A172 (cell line): ENCODE measurements at regions not wholly inside any gene's neighbourhood (a gene's known extent, or its start where the extent isn't known, plus 50 kb on each side); places are given as distances from the start of the nearest gene placed in this dataset.
"Not testable (repeated sequence)": the region's sequence is repeated elsewhere in the genome, so short reads cannot be mapped to it uniquely, and the experiment has no call there.

ENCODE experiments used
- DNase-seq: peaks from one replicate; pipeline ENCODE4 v3.0.0-alpha.2; 2015; ENCODE audit warnings: low spot score

DNA sequence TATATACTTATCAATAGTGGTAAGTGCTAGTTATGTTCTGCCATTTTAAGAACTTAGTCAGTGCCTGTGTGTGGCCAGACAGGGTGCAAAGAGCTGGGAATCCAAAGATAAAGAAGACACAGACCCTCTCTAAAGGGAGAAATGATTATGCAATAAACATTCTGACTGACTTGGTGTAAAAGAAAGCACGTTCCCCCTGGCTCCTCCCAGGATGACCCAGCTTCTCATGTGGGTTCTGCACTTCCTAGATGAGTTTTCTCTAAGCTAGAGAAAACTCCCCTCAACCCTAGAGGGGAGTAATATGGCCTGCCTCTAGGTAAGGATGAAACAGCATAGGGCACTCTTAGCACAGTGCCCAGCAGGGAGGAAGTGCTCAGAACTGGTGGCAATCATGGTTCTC is 231.2 kb downstream of the VRK1 start:
- no peak for DNase-seq

DNA sequence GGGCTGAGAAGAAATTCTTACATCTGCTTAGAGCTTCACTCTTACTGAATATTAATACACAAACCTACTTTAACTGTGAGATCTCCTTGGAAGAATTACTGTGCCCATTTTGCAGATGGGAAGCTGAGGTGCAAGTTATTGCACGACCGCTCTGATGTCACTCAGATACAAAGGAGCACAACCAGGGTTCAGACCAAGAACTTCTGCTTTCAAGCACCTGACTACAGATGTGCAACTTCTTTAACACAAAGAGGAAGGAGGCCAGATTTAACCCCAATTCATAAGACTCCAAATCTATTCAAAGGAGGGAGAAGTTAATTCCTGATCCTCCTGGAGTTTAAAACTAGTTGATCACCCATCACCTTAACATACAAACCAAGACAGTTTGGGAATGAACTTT is 232.6 kb downstream of the VRK1 start:
- DNase-seq: no peak

DNA sequence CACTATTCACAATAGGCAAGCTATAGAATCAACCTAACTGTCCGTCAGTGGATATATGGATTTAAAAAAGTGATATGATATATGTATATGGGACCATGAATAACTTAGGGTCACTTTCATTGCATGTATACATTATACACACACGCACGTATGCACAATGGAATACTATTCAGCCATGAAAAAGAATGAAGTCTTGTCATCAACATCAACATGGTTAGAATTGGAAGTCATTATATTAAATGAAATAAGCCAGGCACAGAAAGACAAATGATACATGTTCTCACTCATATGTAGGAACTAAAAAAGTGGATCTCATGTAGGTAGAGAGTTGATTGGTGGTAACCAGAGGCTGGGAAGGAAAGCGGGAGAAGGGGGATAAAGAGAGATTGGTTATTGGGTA is 234.3 kb downstream of the VRK1 start:
- DNase-seq: no peak

DNA sequence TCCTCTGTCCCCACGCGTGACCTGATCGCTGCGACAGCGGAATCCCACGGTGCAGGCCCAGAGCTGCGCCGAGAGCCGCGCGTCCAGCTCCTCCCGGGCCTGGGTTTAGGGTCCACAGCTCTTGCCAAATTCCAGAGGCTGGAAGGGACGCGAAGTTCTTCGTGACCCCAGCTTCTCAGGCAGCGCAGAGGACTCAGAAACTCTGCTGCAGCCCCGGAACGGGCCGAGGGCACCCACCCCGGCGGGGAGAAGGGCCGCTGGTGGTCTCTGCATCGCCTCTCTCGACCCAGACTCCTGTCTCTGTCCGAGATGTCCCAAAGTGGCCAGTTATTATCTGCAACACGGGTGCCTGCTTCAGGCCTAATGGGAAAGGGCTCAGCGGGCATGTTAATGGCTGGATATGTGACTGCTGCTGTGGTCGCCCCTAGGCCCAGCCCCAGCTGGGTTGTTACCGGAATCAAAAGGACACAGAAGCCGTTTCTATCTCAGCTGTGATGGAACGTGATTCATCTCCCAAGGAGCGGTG is 236.4 kb downstream of the VRK1 start:
- DNase-seq: no peak

DNA sequence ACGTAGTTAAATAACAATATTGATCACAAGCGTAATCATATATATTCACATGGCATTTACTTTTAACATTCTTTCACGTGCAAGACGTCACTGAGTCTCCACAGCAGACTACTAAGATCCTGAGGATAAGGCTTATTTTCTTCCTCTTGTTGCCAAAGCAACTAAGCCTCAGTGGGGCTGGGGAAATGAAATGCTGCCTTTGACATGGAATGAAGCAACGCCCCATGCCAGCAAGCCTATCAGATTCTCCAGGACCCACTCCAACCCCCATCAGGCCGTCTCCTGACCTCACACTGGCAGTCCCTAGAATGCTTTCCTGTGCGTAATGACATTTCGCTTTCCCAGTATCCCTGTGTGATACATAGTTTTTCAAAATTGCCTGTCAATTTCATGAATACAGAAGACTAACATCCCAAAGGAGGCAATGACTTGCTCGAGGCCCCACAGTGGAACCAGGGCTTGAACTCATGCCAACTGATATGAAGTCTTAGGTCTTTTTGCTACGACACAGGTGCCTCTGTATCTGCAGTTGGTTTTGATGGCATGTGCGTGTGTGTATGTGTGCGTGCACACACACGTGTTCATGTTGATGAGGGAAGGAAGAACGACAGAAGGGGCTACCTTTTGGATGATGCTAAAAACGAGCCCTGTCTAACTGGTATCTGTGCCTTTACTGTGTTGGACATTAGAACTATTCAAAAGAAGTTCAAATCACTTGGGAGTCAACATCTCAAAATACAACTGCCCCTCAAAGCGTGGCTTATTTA is 239.1 kb downstream of the VRK1 start:
- DNase-seq: no peak

DNA sequence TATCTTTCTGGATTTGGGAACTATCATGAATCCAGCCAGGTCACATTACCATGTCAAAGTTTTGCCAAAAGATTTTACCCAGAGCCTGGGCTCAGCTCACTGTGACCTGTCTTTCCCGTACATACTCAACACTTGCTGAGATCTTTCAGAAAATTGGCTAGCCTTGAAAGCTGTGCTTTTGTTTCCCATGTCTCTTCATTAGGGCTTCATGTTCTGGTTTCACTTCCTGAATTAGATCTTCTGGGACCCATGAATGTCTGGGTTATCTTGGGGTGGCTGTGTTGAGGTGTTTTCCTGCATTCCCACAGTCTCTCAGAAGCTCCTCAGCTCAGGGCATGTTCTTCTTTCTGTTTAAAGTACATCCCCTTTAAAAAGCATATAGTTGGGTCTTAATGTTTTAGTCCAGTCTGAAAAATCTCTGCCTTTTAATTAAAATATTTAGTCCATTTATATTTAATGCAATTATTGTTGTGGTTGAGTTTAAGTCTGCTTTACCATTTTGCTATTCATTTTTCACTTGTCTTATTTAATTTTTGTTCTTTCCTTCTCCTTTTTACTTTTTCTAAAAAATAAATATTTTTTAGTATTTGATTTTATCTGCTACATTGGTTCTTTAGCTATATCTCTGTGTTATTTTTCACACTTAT is 242.7 kb downstream of the VRK1 start:
- no peak for DNase-seq

DNA sequence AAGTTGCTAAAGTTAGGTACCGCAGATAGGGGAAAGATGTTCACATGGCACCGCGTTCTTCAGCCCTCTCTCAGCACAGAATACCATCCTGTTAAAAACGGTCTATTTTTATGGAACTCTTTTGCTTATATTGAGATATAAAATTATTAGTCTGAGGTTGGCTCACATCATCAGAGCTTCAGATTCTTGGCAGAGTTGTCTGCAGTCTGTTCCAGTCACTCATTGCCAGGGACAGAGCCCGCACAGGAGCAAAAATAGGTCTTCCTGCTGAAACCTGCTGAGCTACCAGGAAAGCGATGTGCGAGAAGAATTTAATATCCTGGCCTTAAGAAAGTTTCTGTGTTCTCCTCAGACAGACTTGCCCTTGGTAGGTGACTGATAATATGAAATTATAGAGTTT is 249.8 kb downstream of the VRK1 start:
- no peak for DNase-seq

DNA sequence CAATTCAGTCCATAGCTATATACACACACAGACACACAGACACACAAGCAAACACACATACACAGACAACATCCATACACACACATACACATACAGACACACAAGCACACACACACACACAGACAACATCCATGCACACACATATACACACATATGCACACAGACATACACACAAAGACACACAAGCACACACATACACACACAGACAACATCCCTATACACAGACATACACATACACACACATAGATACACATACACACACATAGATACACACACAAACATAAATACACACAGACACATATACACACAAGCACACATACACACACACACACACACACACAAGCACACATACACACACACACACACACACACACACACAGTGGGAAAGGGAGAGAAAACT is 254.8 kb downstream of the VRK1 start:
- DNase-seq: no peak

DNA sequence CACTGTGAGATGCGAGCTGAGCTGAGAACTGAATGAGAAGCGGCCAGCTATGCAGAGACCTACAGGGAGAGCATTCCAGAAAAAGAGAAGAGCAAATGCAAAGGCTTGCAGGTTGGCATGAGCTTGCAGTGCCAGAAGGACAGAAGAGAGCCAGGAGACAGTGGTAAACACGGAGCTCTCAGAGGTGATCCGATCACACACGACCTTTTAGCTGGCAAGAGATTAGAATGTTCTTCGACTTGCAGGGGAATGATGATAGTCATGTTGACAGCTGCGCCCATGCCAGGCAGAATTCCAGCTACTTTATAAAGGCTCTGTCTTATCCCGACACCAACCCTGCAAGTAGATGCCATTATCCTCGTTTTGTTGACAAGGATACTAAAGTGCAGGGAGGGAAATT is 256.8 kb downstream of the VRK1 start:
- no peak for DNase-seq

DNA sequence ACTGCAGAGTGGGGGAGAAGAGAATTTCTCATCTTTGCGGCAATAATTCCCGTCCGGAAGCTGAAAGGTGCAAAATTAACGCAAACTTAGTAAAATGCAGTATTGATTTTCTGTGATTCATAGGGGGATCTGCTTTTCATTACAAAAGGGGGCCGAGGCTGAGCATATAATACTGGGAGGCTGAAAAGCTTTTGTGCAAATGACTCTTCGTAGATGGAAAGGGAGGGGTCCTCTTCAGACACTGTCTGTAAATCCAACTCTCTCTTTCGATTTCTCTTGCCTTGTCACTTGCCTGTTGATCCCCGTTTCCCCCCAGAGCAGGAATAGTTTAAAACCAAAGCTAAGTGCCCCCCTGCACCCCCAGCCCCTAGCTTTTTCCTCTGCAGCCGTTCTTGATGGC is 258.2 kb downstream of the VRK1 start:
- DNase-seq: no peak

DNA sequence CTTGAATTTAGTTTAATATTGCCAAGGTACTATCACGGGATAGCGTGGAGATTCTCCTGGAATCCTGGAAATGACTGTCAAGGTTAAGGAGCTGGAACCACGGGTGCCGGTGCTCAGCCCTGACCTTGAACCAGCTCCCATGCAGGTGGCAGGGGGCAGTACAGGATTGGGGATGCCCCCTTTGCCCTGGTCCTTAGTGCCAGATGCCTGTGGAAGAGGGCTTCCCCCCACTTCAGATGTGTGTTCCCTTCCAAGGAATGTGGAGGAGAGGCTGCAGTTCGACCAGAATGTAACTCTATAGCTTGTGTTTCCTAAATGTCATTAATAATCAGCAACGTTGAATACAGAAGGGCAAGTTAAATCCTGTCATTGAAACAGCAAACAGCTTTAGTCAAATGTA is 258.9 kb downstream of the VRK1 start:
- DNase-seq: no peak

DNA sequence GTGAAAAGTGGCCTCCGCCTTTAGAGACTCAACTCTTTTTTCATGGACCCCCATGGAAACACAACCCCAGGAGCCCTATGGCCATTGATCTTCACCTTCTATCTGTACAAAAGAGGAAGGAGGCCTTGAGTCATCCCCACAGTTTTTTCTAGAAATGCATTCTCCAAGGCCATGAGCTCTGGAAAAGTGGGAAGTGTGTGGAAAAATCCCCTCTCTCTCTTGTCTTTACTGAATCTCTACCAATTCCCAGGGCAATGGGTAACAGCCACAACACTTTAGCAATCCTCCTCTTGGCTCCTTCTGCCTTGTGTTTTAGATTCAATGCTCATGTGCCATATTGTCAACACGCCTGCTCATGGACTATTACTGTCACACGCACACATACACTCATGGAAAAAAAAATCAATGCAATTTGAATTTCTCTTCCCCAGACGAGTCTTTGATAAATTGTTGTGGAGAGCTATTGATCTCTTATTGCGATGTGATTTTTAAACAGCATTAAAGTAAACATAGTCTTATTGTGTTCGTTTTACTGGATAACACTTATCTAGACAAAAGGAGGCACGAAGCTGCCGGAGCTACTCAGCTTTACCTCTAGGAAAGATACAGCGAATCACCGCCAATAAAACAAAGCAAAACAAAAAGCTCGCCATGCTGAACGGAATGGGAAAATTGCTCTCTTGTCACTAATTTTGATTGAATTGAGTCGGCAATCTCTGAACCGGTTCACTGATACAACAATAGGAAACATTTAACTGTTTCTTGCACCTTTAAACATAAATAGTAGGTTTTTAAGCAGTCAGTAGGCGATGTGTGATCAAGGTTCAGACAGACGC is 260.3 kb downstream of the VRK1 start:
- no peak for DNase-seq

DNA sequence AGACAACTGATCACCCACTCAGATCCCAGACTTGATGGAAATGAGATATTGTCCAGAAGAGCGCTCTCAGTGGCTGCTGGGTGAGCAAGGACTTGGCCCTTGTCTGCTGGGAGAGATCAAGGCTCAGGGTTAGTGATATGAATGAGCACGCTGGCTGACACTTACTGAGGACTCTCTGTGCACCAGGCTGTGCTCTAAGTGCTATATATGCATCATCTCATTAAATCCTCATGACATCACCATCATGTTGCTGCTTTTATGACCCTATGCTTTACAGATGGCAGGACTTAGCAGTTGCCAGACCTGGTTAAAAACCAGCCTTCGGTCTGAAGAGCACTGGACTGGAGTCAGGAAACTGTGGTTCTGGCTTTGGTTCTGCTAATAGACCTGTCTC is 260.9 kb downstream of the VRK1 start:
- no peak for DNase-seq

DNA sequence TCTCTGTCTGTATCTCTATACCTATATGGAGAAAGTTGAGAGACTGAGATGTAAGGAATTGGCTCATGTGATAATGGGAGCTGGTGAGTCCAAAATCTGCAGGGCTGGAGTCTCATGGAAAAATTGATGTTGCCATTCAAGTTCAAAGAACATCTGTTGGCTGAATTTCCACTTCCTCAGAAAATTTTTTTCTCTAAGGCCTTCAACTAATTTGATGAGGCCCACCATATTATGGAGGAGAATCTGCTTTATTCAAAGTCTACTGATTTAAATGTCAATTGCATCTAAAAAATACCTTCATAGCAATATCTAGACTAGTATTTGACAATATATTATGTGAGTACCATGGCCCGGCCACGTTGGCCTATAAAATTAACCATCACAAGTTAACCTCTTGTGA is 261.4 kb downstream of the VRK1 start:
- no peak for DNase-seq

DNA sequence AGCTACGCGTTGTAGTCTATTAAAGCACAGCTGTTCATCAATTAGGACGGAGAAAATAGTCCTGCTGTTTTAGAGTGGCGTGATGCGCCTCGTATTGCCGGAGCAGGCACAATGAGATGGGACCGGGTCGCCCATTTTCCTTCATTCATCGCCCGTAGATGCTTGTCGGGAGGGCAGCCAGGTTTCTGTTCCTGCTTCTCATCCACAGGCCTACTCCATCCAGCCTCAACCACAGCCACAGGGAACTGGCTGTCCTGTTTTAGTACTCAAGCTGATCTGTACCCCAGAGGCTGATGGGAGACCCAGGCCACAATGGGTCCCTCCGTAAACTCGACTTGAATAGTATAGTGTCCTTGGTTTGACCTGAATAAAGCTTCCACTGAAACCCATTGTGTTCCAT is 264.0 kb downstream of the VRK1 start:
- no peak for DNase-seq

DNA sequence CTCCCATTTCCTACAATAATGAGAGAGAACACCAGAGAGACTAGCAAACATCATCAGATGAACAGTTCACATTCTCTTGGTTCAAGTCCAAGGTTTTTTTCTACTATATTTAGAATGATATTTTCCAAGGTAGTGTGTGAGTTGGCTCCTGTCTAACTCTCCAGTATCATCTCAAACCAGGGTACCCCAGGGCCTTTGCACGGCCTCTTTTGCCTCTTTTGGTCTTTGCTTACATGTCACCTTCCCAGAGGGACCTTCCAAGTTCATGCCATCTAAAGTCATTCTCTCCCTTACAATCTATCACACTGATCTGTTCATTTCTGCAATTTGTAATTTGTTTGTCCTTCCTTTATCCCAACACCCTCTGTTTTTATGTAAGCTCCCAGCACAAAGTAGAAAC is 264.5 kb downstream of the VRK1 start:
- no peak for DNase-seq

DNA sequence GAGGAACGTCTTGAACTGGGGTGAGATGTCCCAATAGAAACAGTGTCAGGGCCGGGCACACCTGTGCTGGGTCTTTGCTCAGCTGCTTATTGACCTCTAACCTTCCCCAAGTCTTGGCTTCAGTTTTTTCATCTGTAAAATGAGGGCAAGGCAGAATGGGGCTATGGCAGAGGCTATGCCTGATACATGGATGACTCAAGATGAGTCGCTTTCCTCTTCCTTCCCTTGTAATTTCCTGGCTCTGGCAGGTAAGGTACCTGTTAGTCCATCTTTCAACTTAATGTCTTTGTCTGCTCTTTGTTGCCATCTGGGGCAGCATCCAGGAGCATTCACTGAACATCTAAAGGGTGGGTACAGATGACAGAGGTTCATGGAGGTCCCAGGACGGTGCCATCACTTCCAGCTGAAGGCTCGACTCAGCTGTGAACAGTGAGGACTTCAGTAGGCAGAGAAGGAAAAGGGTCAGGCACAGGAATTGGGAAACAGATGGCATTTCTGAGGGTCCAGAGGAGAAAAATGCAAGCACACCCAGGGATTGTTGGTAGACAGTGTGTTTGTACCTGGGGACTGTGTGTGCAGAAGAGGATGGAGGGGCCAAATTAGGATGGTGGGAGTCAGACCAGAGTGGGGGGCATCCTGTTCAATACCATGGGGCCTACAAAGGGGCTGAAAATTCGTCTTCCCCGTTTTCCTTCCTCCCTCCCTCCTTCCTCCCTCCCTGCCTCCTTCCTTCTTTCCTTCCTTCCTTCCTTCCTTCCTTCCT is 268.3 kb downstream of the VRK1 start:
- no peak for DNase-seq

DNA sequence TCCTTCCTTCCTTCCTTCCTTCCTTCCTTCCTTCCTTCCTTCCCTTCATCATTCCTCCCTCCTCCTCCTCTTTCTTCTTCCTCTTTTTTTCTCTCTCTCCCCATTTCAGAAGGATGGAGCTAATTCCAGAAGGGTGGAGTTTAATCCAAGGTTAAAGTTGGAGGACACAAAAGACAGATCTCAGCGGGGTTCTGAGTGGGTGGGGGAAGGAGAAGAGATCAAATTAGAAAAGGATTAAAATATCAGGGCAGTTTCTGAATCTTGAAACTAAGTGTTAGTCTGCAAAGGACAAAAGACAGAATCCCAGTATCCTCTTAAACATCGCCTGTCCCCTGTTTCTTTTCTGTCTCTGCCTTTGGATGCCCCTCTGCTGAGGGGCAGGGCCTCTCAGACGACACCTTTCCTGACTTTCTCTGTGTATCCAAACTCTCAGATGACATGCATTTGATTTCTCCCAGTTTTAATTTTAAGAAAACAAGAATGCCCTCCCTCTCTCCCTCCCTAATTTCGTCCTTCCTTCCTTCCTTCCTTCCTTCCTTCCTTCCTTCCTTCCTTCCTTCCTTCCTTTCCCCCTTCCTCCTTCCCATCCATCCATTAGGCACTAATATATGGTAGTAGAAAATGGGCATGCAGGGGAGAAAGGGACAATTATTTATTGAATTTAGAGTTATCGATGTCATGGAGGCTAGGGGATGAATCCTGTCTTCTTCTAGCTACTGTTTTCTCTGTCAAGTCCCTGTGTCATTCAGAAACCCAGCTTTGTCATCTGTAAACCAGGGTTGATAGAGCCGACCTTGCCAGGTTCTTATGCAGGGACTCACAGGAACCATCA is 269.1 kb downstream of the VRK1 start:
- no peak for DNase-seq

DNA sequence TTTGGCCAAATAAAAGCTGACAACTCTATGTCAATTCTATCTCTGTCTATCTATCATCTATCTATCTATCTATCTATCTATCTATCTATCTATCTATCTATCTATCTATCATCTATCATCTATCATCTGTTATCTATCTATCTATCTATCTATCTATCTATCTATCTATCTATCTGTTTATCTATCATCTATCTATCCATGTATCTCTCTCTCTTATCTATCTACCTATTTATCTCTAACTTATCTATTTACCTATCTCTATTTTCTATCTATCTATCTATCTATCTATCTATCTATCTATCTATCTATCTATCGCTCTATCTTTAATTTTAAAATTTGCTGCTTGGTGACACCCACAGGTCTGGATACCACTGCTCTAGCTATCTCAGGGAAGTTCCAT is 271.1 kb downstream of the VRK1 start:
- DNase-seq: not testable (repeated sequence)

DNA sequence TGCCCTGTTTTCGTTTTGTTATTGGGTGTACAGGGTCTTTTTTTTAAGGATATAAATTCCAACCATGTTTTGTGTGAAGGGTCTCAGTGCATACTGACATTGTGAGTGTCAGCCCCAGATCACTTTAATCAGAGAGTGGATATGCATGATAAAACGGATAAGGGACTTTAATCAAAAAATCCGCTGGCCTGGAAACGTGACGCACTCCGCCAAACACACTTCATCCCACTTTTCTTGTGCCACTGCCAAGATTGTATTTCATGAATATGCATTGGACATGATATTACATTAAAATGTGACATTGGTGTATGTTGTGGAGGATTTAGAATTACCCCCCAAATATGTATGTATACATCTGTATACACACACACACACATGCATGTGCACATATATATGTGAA is 273.1 kb downstream of the VRK1 start:
- DNase-seq: no peak

DNA sequence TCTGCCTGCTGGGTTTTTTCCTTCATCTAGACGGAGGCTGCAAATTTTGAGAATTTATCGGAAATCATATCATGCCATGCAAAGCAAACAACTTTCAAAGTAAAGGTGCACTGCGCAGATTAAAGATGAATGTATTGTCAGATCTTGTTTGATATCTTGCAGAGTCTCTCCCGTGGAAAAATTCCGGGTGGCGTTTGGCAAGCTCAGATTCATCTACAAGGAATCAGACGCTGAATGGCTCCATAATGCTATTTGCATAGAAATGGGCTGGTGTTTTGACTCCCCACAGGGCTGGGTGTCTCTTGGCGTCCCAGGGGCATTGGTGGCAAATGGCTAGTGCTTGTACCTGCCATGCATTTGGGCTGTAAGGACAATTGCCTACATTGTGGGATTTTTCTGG is 274.0 kb downstream of the VRK1 start:
- no peak for DNase-seq
